ENCODE measurements at regions not wholly inside any gene's neighbourhood (a gene's known extent, or its start where the extent isn't known, plus 50 kb on each side); places are given as distances from the start of the nearest gene placed in this dataset.

GRCh38 chr12:102629262-102629888, 149.0 kb upstream of the IGF1 start:
- Histone ChIP-seq H3K36me3 (no peaks in the 10 kb centered on the region), H3K4me3 (no peak overlapping the region), H3K27ac (no peak overlapping the region), H3K9me3 (peaks cover 12% of the 10 kb centered on the region), H3K4me1 (no peaks in the 10 kb centered on the region), H3K27me3 (ENCODE audit: low read depth) (no peaks in the 10 kb centered on the region)
- TF ChIP-seq CTCF (IDR thresholded peaks at IDR 0.05) = no peak
- ATAC-seq (no peak), DNase-seq (no peak)
- intact Hi-C loops (cut with DNase I) = no loop called here

GRCh38 chr12:102625819-102626218, 145.5 kb upstream of the IGF1 start:
- no peaks in the 10 kb centered on the region for H3K4me1 ChIP-seq
- DNase-seq (no peak), ATAC-seq (no peak)
- no peaks in the 10 kb centered on the region for H3K36me3 ChIP-seq
- no peaks in the 10 kb centered on the region for H3K27me3 ChIP-seq (ENCODE audit: low read depth)
- H3K4me3 ChIP-seq = no peak overlapping the region
- TF ChIP-seq CTCF (IDR thresholded peaks at IDR 0.05) = no peak
- intact Hi-C loops (cut with DNase I) = no loop called here
- no peak overlapping the region for H3K27ac ChIP-seq
- H3K9me3 ChIP-seq = peaks cover 12% of the 10 kb centered on the region

- Histone ChIP-seq H3K36me3 (no peaks in the 10 kb centered on the region), H3K27ac (no peak overlapping the region), H3K4me1 (no peaks in the 10 kb centered on the region), H3K4me3 (no peak overlapping the region), H3K27me3 (ENCODE audit: low read depth) (no peaks in the 10 kb centered on the region), H3K9me3 (peaks cover 7% of the 10 kb centered on the region)
- intact Hi-C loops (cut with DNase I) = no loop called here
- no peak for TF ChIP-seq CTCF (IDR thresholded peaks at IDR 0.05)
- ATAC-seq (no peak), DNase-seq (no peak)
Observed at GRCh38 chr12:102622618-102623017, 142.3 kb upstream of the IGF1 start.

- ATAC-seq = no peak
- Histone ChIP-seq H3K9me3 (no peaks in the 10 kb centered on the region), H3K27me3 (ENCODE audit: low read depth) (no peaks in the 10 kb centered on the region), H3K4me1 (no peaks in the 10 kb centered on the region), H3K27ac (no peak overlapping the region), H3K4me3 (no peak overlapping the region), H3K36me3 (no peaks in the 10 kb centered on the region)
- TF ChIP-seq CTCF (IDR thresholded peaks at IDR 0.05) = no peak
- intact Hi-C loops (cut with DNase I) = no loop called here
- DNase-seq = no peak
Observed at GRCh38 chr12:102618197-102618877, 138.0 kb upstream of the IGF1 start.

- ATAC-seq (no peak), DNase-seq (no peak)
- Histone ChIP-seq H3K9me3 (no peaks in the 10 kb centered on the region), H3K4me3 (no peak overlapping the region), H3K4me1 (no peaks in the 10 kb centered on the region), H3K27ac (no peak overlapping the region), H3K27me3 (ENCODE audit: low read depth) (no peaks in the 10 kb centered on the region), H3K36me3 (no peaks in the 10 kb centered on the region)
- intact Hi-C loops (cut with DNase I) = no loop called here
- TF ChIP-seq CTCF (IDR thresholded peaks at IDR 0.05) = no peak
Observed at GRCh38 chr12:102616692-102617091, 136.3 kb upstream of the IGF1 start.

All from lower lobe of right lung (tissue), 2 donors.